B cell (primary cell): ENCODE measurements at regions not wholly inside any gene's neighbourhood (a gene's known extent, or its start where the extent isn't known, plus 50 kb on each side); places are given as distances from the start of the nearest gene placed in this dataset.

Experiments used
- ATAC-seq: fragments of 200-7000 bp; cut with Tn5 transposase; one replicate; pipeline ENCODE4 v1.10.0; 2021; ENCODE audit warnings: low read depth, mild to moderate bottlenecking, moderate number of reproducible peaks, moderate library complexity
- CTCF ChIA-PET: fragments of 350-600 bp; sonication (Branson Sonifier 250); formaldehyde crosslinking; loops from one replicate; lab custom pipeline; 2021; ENCODE audit warnings: antibody characterized with exemption, inconsistent platforms; lab: Charles Lee
- POLR2A ChIA-PET: fragments of 350-600 bp; sonication (Branson Sonifier 250); formaldehyde crosslinking; loops from one replicate; lab custom pipeline; 2021; ENCODE audit warnings: antibody characterized with exemption; lab: Charles Lee
- DNase-seq: peaks from one replicate; pipeline ENCODE4 v3.0.0; 2013
- H2AFZ ChIP-seq: 2 replicates; pipeline ENCODE4 v1.6.1; 2012; ENCODE audit warnings: mild to moderate bottlenecking, low read depth, low read length; ENCODE audit not compliant: insufficient read depth, poor library complexity, severe bottlenecking
- H3K27ac ChIP-seq, 2 donors: 1 replicate in 1 of 2; 2 replicates in 1 of 2; pipeline ENCODE4 v1.5.1; 2012 to 2013; ENCODE audit warnings: low read length in 2 of 2, mild to moderate bottlenecking in 2 of 2, moderate library complexity in 1 of 2
- H3K27me3 ChIP-seq, 4 experiments: fragments of 200-600 bp in 1 of 4; sonication (generic) in 1 of 4; replicated peaks in 1 of 4; 1 replicate in 2 of 4; 2 replicates in 2 of 4; pipeline versions ENCODE4 v1.6.1 to v1.7.0; 2013 to 2016; ENCODE audit warnings: low read length in 3 of 4, mild to moderate bottlenecking in 2 of 4, mixed read lengths in 1 of 4, moderate library complexity in 1 of 4; ENCODE audit not compliant: insufficient read depth in 4 of 4, control insufficient read depth in 3 of 4; ENCODE audit errors: control extremely low read depth in 1 of 4
- H3K36me3 ChIP-seq, 2 experiments: replicated peaks in 1 of 2; 1 replicate in 1 of 2; 2 replicates in 1 of 2; pipeline versions ENCODE4 v1.6.1 to v1.7.1; 2013; ENCODE audit warnings: low read length in 1 of 2; ENCODE audit not compliant: insufficient read depth in 2 of 2, control insufficient read depth in 1 of 2; ENCODE audit errors: control extremely low read depth in 1 of 2, extremely low read depth in 1 of 2
- H3K4me1 ChIP-seq, 2 donors: fragments of 200-600 bp in 1 of 2; sonication (generic) in 1 of 2; 1 replicate in 1 of 2; 2 replicates in 1 of 2; pipeline versions ENCODE4 v1.5.1 to v1.6.1; 2013 to 2017; ENCODE audit warnings: low read length in 2 of 2; ENCODE audit not compliant: control insufficient read depth in 2 of 2, insufficient read depth in 2 of 2
- H3K4me2 ChIP-seq: replicated peaks from 2 replicates; pipeline ENCODE3; 2012; ENCODE audit warnings: mild to moderate bottlenecking, low read depth, low read length; ENCODE audit not compliant: poor library complexity, severe bottlenecking
- H3K4me3 ChIP-seq, 5 experiments: fragments of 200-600 bp in 1 of 5; sonication (generic) in 1 of 5; 1 replicate in 3 of 5; 2 replicates in 2 of 5; pipeline versions ENCODE4 v1.5.1 to v1.7.0; 2011 to 2016; ENCODE audit warnings: low read length in 4 of 5, mild to moderate bottlenecking in 4 of 5, low read depth in 2 of 5, control low read depth in 1 of 5, moderate library complexity in 1 of 5; ENCODE audit not compliant: insufficient read depth in 1 of 5; ENCODE audit errors: control extremely low read depth in 1 of 5, extremely low read depth in 1 of 5
- H3K79me2 ChIP-seq: fragments of 200-600 bp; sonication (generic); one replicate; pipeline ENCODE4 v1.6.0; 2016; ENCODE audit warnings: low read length; ENCODE audit not compliant: control insufficient read depth, insufficient read depth
- H3K9ac ChIP-seq: fragments of 200-600 bp; sonication (generic); 2 replicates; pipeline ENCODE4 v1.6.1; 2017; ENCODE audit warnings: mild to moderate bottlenecking, low read length, moderate library complexity
- H3K9me3 ChIP-seq, 3 donors: one replicate each; pipeline versions ENCODE4 v1.6.1 to v1.7.1; 2013; ENCODE audit warnings: low read length in 2 of 3; ENCODE audit not compliant: control insufficient read depth in 2 of 3, insufficient read depth in 1 of 3; ENCODE audit errors: control extremely low read depth in 1 of 3
- H4K20me1 ChIP-seq: 2 replicates; pipeline ENCODE4 v1.6.0; 2012; ENCODE audit warnings: mild to moderate bottlenecking, low read length; ENCODE audit not compliant: insufficient read depth, control insufficient read depth, poor library complexity, severe bottlenecking
- H3K27ac Mint-ChIP-seq: one replicate; pipeline ENCODE4 v1.8.0; 2021; ENCODE audit warnings: mixed read lengths
- H3K27me3 Mint-ChIP-seq: one replicate; pipeline ENCODE4 v1.8.0; 2021; ENCODE audit warnings: mixed read lengths
- H3K4me1 Mint-ChIP-seq: one replicate; pipeline ENCODE4 v1.8.0; 2021; ENCODE audit warnings: mixed read lengths
- H3K4me3 Mint-ChIP-seq: one replicate; pipeline ENCODE4 v1.8.0; 2021; ENCODE audit warnings: mixed read lengths
- H3K9me3 Mint-ChIP-seq: one replicate; pipeline ENCODE4 v1.8.0; 2022; ENCODE audit warnings: mixed read lengths; ENCODE audit not compliant: insufficient read depth
- CTCF ChIP-seq: fragments of 200-600 bp; IDR thresholded peaks from one replicate; pipeline ENCODE4 v1.8.0; 2022; ENCODE audit warnings: antibody characterized with exemption, mild to moderate bottlenecking
- EZH2 ChIP-seq: IDR thresholded peaks from 2 replicates; pipeline ENCODE4 v1.6.1; 2012; ENCODE audit warnings: borderline replicate concordance, low read depth, mild to moderate bottlenecking, moderate library complexity, low read length; ENCODE audit not compliant: insufficient read depth, poor library complexity, severe bottlenecking
- whole genome bisulfite sequencing: methylation state at CpG from one replicate; pipeline ENCODE4 v1.1.5; 2013; ENCODE audit warnings: missing lambda C conversion rate; ENCODE audit not compliant: insufficient coverage; 5-methylcytosine and 5-hydroxymethylcytosine counted together
- intact Hi-C: fragments of 100-400 bp; cut with micrococcal nuclease; formaldehyde crosslinking; loops from one replicate; pipeline ENCODE4 v1.10.0; 2022

GRCh38 chrX:63466690-63467089 lies 115.6 kb upstream of the SPIN4 start:
- 100% methylated on average over 1 of the region's 4 CpGs for WGBS
- ChIA-PET CTCF (no interaction called here), POLR2A (no interaction called here)
- H3K9me3 ChIP-seq, result peaks cover 3 to 13% (median 7%) of the 10 kb centered on the region in 3 donors
- Mint-ChIP-seq H3K4me3 (no peak overlapping the region), H3K27me3 (no peaks in the 10 kb centered on the region), H3K9me3 (no peaks in the 10 kb centered on the region), H3K27ac (no peak overlapping the region), H3K4me1 (no peaks in the 10 kb centered on the region)
- H3K79me2 ChIP-seq, result no peaks in the 10 kb centered on the region
- no peaks in the 10 kb centered on the region for H4K20me1 ChIP-seq
- H3K27me3 ChIP-seq, result no peaks in the 10 kb centered on the region
- no peaks in the 10 kb centered on the region for H3K36me3 ChIP-seq
- intact Hi-C loops, result no loop called here
- H3K4me1 ChIP-seq, result no peaks in the 10 kb centered on the region
- TF ChIP-seq CTCF, result no peak
- ATAC-seq, result no peak
- H3K4me2 ChIP-seq, result no peak overlapping the region
- no peak overlapping the region for H2AFZ ChIP-seq
- H3K9ac ChIP-seq, result no peak overlapping the region
- H3K4me3 ChIP-seq, result no peak overlapping the region
- H3K27ac ChIP-seq, result no peak overlapping the region
- no peak for DNase-seq

GRCh38 chrX:63458981-63459380 lies 107.8 kb upstream of the SPIN4 start:
- H3K36me3 ChIP-seq, result no peaks in the 10 kb centered on the region
- no peak for ATAC-seq
- Mint-ChIP-seq H3K27me3 (no peaks in the 10 kb centered on the region), H3K4me1 (no peaks in the 10 kb centered on the region), H3K9me3 (peaks cover 14% of the 10 kb centered on the region), H3K27ac (no peak overlapping the region), H3K4me3 (no peak overlapping the region)
- no peaks in the 10 kb centered on the region for H4K20me1 ChIP-seq
- no peak overlapping the region for H3K4me3 ChIP-seq
- DNase-seq, result no peak
- no peak overlapping the region for H3K9ac ChIP-seq
- no peak overlapping the region for H3K4me2 ChIP-seq
- no peaks in the 10 kb centered on the region for H3K4me1 ChIP-seq
- H3K9me3 ChIP-seq, result peaks cover 0 to 6% (median 3%) of the 10 kb centered on the region in 3 donors
- TF ChIP-seq EZH2 (no peak), CTCF (no peak)
- intact Hi-C loops, result no loop called here
- H3K79me2 ChIP-seq, result no peaks in the 10 kb centered on the region
- no peak overlapping the region for H2AFZ ChIP-seq
- ChIA-PET CTCF (no interaction called here), POLR2A (no interaction called here)
- no CpG with 5 or more reads among the region's 1 CpG for WGBS
- H3K27ac ChIP-seq, result no peak overlapping the region
- H3K27me3 ChIP-seq, result no peaks in the 10 kb centered on the region
